ENCODE measurements at regions not wholly inside any gene's neighbourhood (a gene's known extent, or its start where the extent isn't known, plus 50 kb on each side); places are given as distances from the start of the nearest gene placed in this dataset.
A peak's percentile ranks its signal among the peaks of the same experiment; 100 is the strongest.

- peak; percentile 62; the same call in 1 of the 2 replicates for TF ChIP-seq TFAP4 (IDR thresholded peaks at IDR 0.05; ENCODE audit: borderline replicate concordance, low read depth)
- TF ChIP-seq TBX2 (CRISPR knock-in tag; IDR thresholded peaks at IDR 0.05; ENCODE audit: borderline replicate concordance) = peak; percentile 48; the same call in 1 of the 2 replicates
- peak; percentile 89 for TF ChIP-seq FOSL2 (CRISPR knock-in tag; IDR thresholded peaks at IDR 0.05)
- TF ChIP-seq RERE (CRISPR knock-in tag; IDR thresholded peaks at IDR 0.05; ENCODE audit: low read depth) = 0 out of 2 replicates have a peak, but pooled peaks have one; percentile 46
- TF ChIP-seq HHEX (CRISPR knock-in tag; IDR thresholded peaks at IDR 0.05) = peak; percentile 92
- 0 out of 2 replicates have a peak, but pooled peaks have one; percentile 8 for TF ChIP-seq HNF4A (CRISPR knock-in tag; IDR thresholded peaks at IDR 0.05)
- TF ChIP-seq ZKSCAN8 (CRISPR knock-in tag; IDR thresholded peaks at IDR 0.05; ENCODE audit: borderline replicate concordance) = no peak
- peak; percentile 66; the same call in 1 of the 2 replicates for TF ChIP-seq FOXJ3 (CRISPR knock-in tag; IDR thresholded peaks at IDR 0.05; ENCODE audit: borderline replicate concordance)
- peak; percentile 54; the same call in 1 of the 2 replicates for TF ChIP-seq TCF7 (IDR thresholded peaks at IDR 0.05; ENCODE audit: low read depth)
- 0 out of 2 replicates have a peak, but pooled peaks have one; percentile 29 for TF ChIP-seq PHF21A (CRISPR knock-in tag; IDR thresholded peaks at IDR 0.05)
- TF ChIP-seq EP300 (IDR thresholded peaks at IDR 0.05; ENCODE audit: low read depth in 2 of 2, low read length in 2 of 2) = peak in 1 of 2 experiments; percentile 71; a peak in 2 of 4 replicates
- TF ChIP-seq EP300 (CRISPR knock-in tag; IDR thresholded peaks at IDR 0.05; ENCODE audit: borderline replicate concordance) = no peak; the same call in 1 of the 2 replicates
- no peak for TF ChIP-seq STAT5B (CRISPR knock-in tag; IDR thresholded peaks at IDR 0.05)
- TF ChIP-seq NR2F2 (IDR thresholded peaks at IDR 0.05; ENCODE audit: borderline replicate concordance, low read depth) = peak; percentile 80
- TF ChIP-seq HDAC2 (CRISPR knock-in tag; IDR thresholded peaks at IDR 0.05) = peak; percentile 44; the same call in 1 of the 2 replicates
- TF ChIP-seq POGZ (CRISPR knock-in tag; IDR thresholded peaks at IDR 0.05) = 0 out of 2 replicates have a peak, but pooled peaks have one; percentile 26
- no peak for TF ChIP-seq KMT2A (CRISPR knock-in tag; IDR thresholded peaks at IDR 0.05)
- no peak for TF ChIP-seq ZNF7 (CRISPR knock-in tag; IDR thresholded peaks at IDR 0.05)
- peak; percentile 76; the same call in 1 of the 2 replicates for TF ChIP-seq ZNF362 (CRISPR knock-in tag; IDR thresholded peaks at IDR 0.05; ENCODE audit: borderline replicate concordance)
- TF ChIP-seq ZNF577 (CRISPR knock-in tag; IDR thresholded peaks at IDR 0.05; ENCODE audit: borderline replicate concordance, low read depth) = no peak
- TF ChIP-seq SOX13 (IDR thresholded peaks at IDR 0.05) = no peak
- TF ChIP-seq SOX13 (CRISPR knock-in tag; conservative IDR thresholded peaks at IDR 0.05 in 1 of 2, IDR thresholded peaks at IDR 0.05 in 1 of 2) = peak in 1 of 2 experiments; percentile 76; a peak in 2 of 4 replicates
Observed at GRCh38 chrX:107574054-107574683, 54.1 kb upstream of the PRPS1 start (continued).

Data from HepG2 (cell line).